H9 (cell line): ENCODE measurements at regions not wholly inside any gene's neighbourhood (a gene's known extent, or its start where the extent isn't known, plus 50 kb on each side); places are given as distances from the start of the nearest gene placed in this dataset.

Experiments used
- DNase-seq: peaks from one replicate; pipeline ENCODE4 v3.0.0-alpha.2; 2017
- H2AFZ ChIP-seq: one replicate; pipeline ENCODE4 v1.6.1; 2013; ENCODE audit warnings: mild to moderate bottlenecking, low read length, control low read depth, moderate library complexity
- H2AK5ac ChIP-seq: 2 replicates; pipeline ENCODE4 v1.6.1; 2013; ENCODE audit warnings: low read length, control low read depth, mixed read lengths; ENCODE audit not compliant: insufficient read length
- H2BK120ac ChIP-seq: one replicate; pipeline ENCODE4 v1.6.1; 2013; ENCODE audit warnings: low read depth, mild to moderate bottlenecking, low read length, control low read depth, inconsistent platforms; ENCODE audit not compliant: poor library complexity, severe bottlenecking
- H2BK12ac ChIP-seq: 2 replicates; pipeline ENCODE4 v1.6.1; 2013; ENCODE audit warnings: low read length, control low read depth, mixed read lengths, low read depth; ENCODE audit not compliant: insufficient read length
- H2BK15ac ChIP-seq: 2 replicates; pipeline ENCODE4 v1.6.1; 2013; ENCODE audit warnings: low read depth, low read length, control low read depth
- H2BK20ac ChIP-seq: one replicate; pipeline ENCODE4 v1.6.1; 2013; ENCODE audit warnings: low read depth, mild to moderate bottlenecking, low read length, control low read depth, inconsistent platforms; ENCODE audit not compliant: poor library complexity, severe bottlenecking
- H2BK5ac ChIP-seq: 2 replicates; pipeline ENCODE4 v1.6.1; 2013; ENCODE audit warnings: low read length, control low read depth, mixed read lengths; ENCODE audit not compliant: insufficient read length
- H3K14ac ChIP-seq: 2 replicates; pipeline ENCODE4 v1.6.1; 2013; ENCODE audit warnings: low read length, control low read depth; ENCODE audit not compliant: insufficient read depth
- H3K18ac ChIP-seq: 2 replicates; pipeline ENCODE4 v1.6.1; 2013; ENCODE audit warnings: low read depth, mild to moderate bottlenecking, mixed read lengths, low read length, control low read depth; ENCODE audit not compliant: insufficient read length
- H3K23ac ChIP-seq: 2 replicates; pipeline ENCODE4 v1.6.1; 2013; ENCODE audit warnings: low read length, control low read depth, mixed read lengths, low read depth; ENCODE audit not compliant: insufficient read length
- H3K23me2 ChIP-seq: 2 replicates; pipeline ENCODE4 v1.6.1; 2013; ENCODE audit warnings: low read depth, mild to moderate bottlenecking, mixed read lengths, low read length, control low read depth; ENCODE audit not compliant: insufficient read length, poor library complexity, severe bottlenecking
- H3K27ac ChIP-seq: 2 replicates; pipeline ENCODE4 v1.5.1; 2013; ENCODE audit warnings: low read length, control low read depth, mixed read lengths, low read depth; ENCODE audit not compliant: insufficient read length
- H3K27me3 ChIP-seq: 2 replicates; pipeline ENCODE4 v1.6.1; 2013; ENCODE audit warnings: low read length, control low read depth, inconsistent platforms; ENCODE audit not compliant: insufficient read depth
- H3K4ac ChIP-seq: 2 replicates; pipeline ENCODE4 v1.6.1; 2013; ENCODE audit warnings: low read depth, mild to moderate bottlenecking, control low read depth, inconsistent platforms, low read length, moderate library complexity
- H3K4me1 ChIP-seq: 2 replicates; pipeline ENCODE4 v1.6.1; 2013; ENCODE audit warnings: low read length, control low read depth, inconsistent platforms; ENCODE audit not compliant: insufficient read depth
- H3K4me2 ChIP-seq: 2 replicates; pipeline ENCODE4 v1.6.1; 2013; ENCODE audit warnings: low read length, control low read depth, mixed read lengths; ENCODE audit not compliant: insufficient read length, insufficient read depth
- H3K56ac ChIP-seq: 2 replicates; pipeline ENCODE4 v1.6.1; 2013; ENCODE audit warnings: low read depth, mild to moderate bottlenecking, mixed read lengths, low read length, control low read depth; ENCODE audit not compliant: insufficient read length
- H3K79me1 ChIP-seq: 2 replicates; pipeline ENCODE4 v1.6.1; 2013; ENCODE audit warnings: low read depth, mild to moderate bottlenecking, moderate library complexity, low read length, control low read depth, inconsistent platforms; ENCODE audit not compliant: insufficient read depth, poor library complexity, severe bottlenecking
- H3K79me2 ChIP-seq: 2 replicates; pipeline ENCODE4 v1.6.1; 2013; ENCODE audit warnings: low read length, control low read depth, inconsistent platforms; ENCODE audit not compliant: insufficient read depth
- H3K9ac ChIP-seq: 2 replicates; pipeline ENCODE4 v1.6.1; 2013; ENCODE audit warnings: low read length, control low read depth, mixed read lengths; ENCODE audit not compliant: insufficient read length; ENCODE audit errors: extremely low read depth
- H3K9me3 ChIP-seq: one replicate; pipeline ENCODE4 v1.6.1; 2013; ENCODE audit warnings: low read depth, low read length, inconsistent platforms; ENCODE audit not compliant: control insufficient read depth
- H3T11ph ChIP-seq: one replicate; pipeline ENCODE4 v1.6.1; 2013; ENCODE audit warnings: mild to moderate bottlenecking, low read length, control low read depth, inconsistent platforms
- H4K20me1 ChIP-seq: one replicate; pipeline ENCODE4 v1.6.1; 2013; ENCODE audit not compliant: control insufficient read depth, insufficient read length, insufficient read depth
- H4K5ac ChIP-seq: 2 replicates; pipeline ENCODE4 v1.6.1; 2013; ENCODE audit warnings: low read depth, mild to moderate bottlenecking, mixed read lengths, low read length, control low read depth; ENCODE audit not compliant: insufficient read length
- H4K8ac ChIP-seq: replicated peaks from 2 replicates; pipeline ENCODE4 v1.6.1; 2013; ENCODE audit warnings: low read length, control low read depth, mixed read lengths, low read depth; ENCODE audit not compliant: insufficient read length
- H4K91ac ChIP-seq: 2 replicates; pipeline ENCODE4 v1.6.1; 2013; ENCODE audit warnings: low read depth, mild to moderate bottlenecking, moderate library complexity, mixed read lengths, low read length, control low read depth; ENCODE audit not compliant: insufficient read length
- H3K27ac Mint-ChIP-seq, 3 experiments: 2 replicates in 2 of 3; 3 replicates in 1 of 3; pipeline ENCODE4 v1.8.0; 2020 to 2021; ENCODE audit warnings: mixed read lengths in 3 of 3, mild to moderate bottlenecking in 1 of 3, moderate library complexity in 1 of 3
- H3K27me3 Mint-ChIP-seq: 2 replicates; pipeline ENCODE4 v1.8.0; 2021; ENCODE audit warnings: low read depth, mild to moderate bottlenecking, moderate library complexity, mixed read lengths
- H3K36me3 Mint-ChIP-seq, 3 experiments: 2 replicates in 2 of 3; 3 replicates in 1 of 3; pipeline ENCODE4 v1.8.0; 2020 to 2021; ENCODE audit warnings: low read depth in 3 of 3, mixed read lengths in 3 of 3; ENCODE audit not compliant: insufficient read depth in 1 of 3
- H3K4me1 Mint-ChIP-seq, 2 experiments: 2 replicates each; pipeline ENCODE4 v1.8.0; 2020; ENCODE audit warnings: mixed read lengths in 2 of 2
- H3K4me3 Mint-ChIP-seq, 2 experiments: 2 replicates in 1 of 2; 3 replicates in 1 of 2; pipeline ENCODE4 v1.8.0; 2020 to 2021; ENCODE audit warnings: mild to moderate bottlenecking in 2 of 2, mixed read lengths in 2 of 2, moderate library complexity in 1 of 2
- H3K9me3 Mint-ChIP-seq, 2 experiments: 2 replicates in 1 of 2; 3 replicates in 1 of 2; pipeline ENCODE4 v1.8.0; 2020; ENCODE audit warnings: mild to moderate bottlenecking in 2 of 2, mixed read lengths in 2 of 2, moderate library complexity in 1 of 2
- CTCF ChIP-seq: fragments of 200-600 bp; sonication (generic); conservative IDR thresholded peaks from 3 replicates; pipeline ENCODE4 v1.8.0; 2021; ENCODE audit warnings: antibody characterized with exemption, mild to moderate bottlenecking
- WGBS: extraction: QIAGEN DNeasy Blood & Tissue Kit; methylation state at CpG from one replicate; pipeline ENCODE4 v1.1.7; 2013; ENCODE audit warnings: missing lambda C conversion rate, low lambda C conversion rate, mixed read lengths; ENCODE audit not compliant: insufficient read length; ENCODE audit errors: extremely low coverage; 5-methylcytosine and 5-hydroxymethylcytosine counted together

GRCh38 chr7:49020145-49020544, 95.8 kb downstream of the CDC14C start:
- Histone ChIP-seq H3K23ac (no peak overlapping the region), H3K14ac (no peak overlapping the region), H2BK120ac (no peak overlapping the region), H3K79me2 (no peaks in the 10 kb centered on the region), H3K4me2 (no peak overlapping the region), H4K20me1 (no peaks in the 10 kb centered on the region), H2BK5ac (no peak overlapping the region), H3K27me3 (no peaks in the 10 kb centered on the region), H3K9me3 (no peaks in the 10 kb centered on the region), H3K4ac (no peak overlapping the region), H3K79me1 (no peaks in the 10 kb centered on the region), H3K18ac (no peak overlapping the region), H4K5ac (no peak overlapping the region), H3K4me1 (peaks cover 4% of the 10 kb centered on the region), H3K56ac (no peak overlapping the region), H2BK15ac (no peak overlapping the region), H4K91ac (no peak overlapping the region), H2AK5ac (no peak overlapping the region), H3K23me2 (no peaks in the 10 kb centered on the region), H2AFZ (no peak overlapping the region), H2BK12ac (no peak overlapping the region), H3K27ac (no peak overlapping the region), H4K8ac (no peak overlapping the region), H3T11ph (no peak overlapping the region), H2BK20ac (no peak overlapping the region), H3K9ac (no peak overlapping the region)
- no peak for TF ChIP-seq CTCF
- Mint-ChIP-seq H3K27me3 (no peaks in the 10 kb centered on the region), H3K27ac (peak overlapping the region in 1 of 3 experiments; percentile 86; a peak in 2 of 7 replicates), H3K36me3 (peaks cover 14 to 17% (median 16%) of the 10 kb centered on the region in 3 experiments), H3K4me1 (peaks cover 29 to 32% of the 10 kb centered on the region in 2 experiments), H3K4me3 (no peak overlapping the region), H3K9me3 (peaks cover 16 to 18% of the 10 kb centered on the region in 2 experiments)
- no CpG with 5 or more reads among the region's 4 CpGs for WGBS
- DNase-seq = no peak
